Thoracic aorta (tissue), 2 donors: ENCODE measurements at regions not wholly inside any gene's neighbourhood (a gene's known extent, or its start where the extent isn't known, plus 50 kb on each side); places are given as distances from the start of the nearest gene placed in this dataset.
"Not testable (repeated sequence)": the region's sequence is repeated elsewhere in the genome, so short reads cannot be mapped to it uniquely, and the experiment has no call there.

Experiments
- ATAC-seq: fragments of 150-250 bp; one replicate; pipeline ENCODE4 v1.8.0; 2017; ENCODE audit warnings: low read depth; ENCODE audit not compliant: insufficient number of reproducible peaks, low FRiP score
- DNase-seq: peaks from one replicate; pipeline ENCODE4 v3.0.0-alpha.2; 2020; ENCODE audit warnings: low spot score
- H3K27ac ChIP-seq, 2 donors: fragments of 200-600 bp; sonication (generic); 1 replicate in 1 of 2; 2 replicates in 1 of 2; pipeline ENCODE4 v1.5.1; 2016; ENCODE audit warnings: mild to moderate bottlenecking in 2 of 2, moderate library complexity in 2 of 2
- H3K27me3 ChIP-seq: fragments of 200-600 bp; sonication (generic); replicated peaks from 2 replicates; pipeline ENCODE4 v1.6.0; 2016; ENCODE audit warnings: mild to moderate bottlenecking; ENCODE audit not compliant: insufficient read depth
- H3K36me3 ChIP-seq: fragments of 200-600 bp; sonication (generic); one replicate; pipeline ENCODE4 v1.5.1; 2016
- H3K4me1 ChIP-seq, 2 donors: fragments of 200-600 bp; sonication (generic); 1 replicate in 1 of 2; 2 replicates in 1 of 2; pipeline versions ENCODE4 v1.5.1 to v1.6.0; 2016; ENCODE audit warnings: low read depth in 2 of 2, mild to moderate bottlenecking in 1 of 2; ENCODE audit not compliant: control insufficient read depth in 1 of 2
- H3K4me3 ChIP-seq: fragments of 200-600 bp; sonication (generic); 2 replicates; pipeline ENCODE4 v1.5.1; 2016; ENCODE audit warnings: mild to moderate bottlenecking
- H3K9me3 ChIP-seq: fragments of 200-600 bp; sonication (generic); 2 replicates; pipeline ENCODE4 v1.5.1; 2016
- CTCF ChIP-seq: fragments of 200-600 bp; sonication (generic); IDR thresholded peaks from one replicate; pipeline ENCODE4 v1.5.1; 2019; ENCODE audit warnings: antibody characterized with exemption

- no peaks in the 10 kb centered on the region for H3K27me3 ChIP-seq
- H3K4me3 ChIP-seq, result no peak overlapping the region
- H3K27ac ChIP-seq, result no peak overlapping the region
- ATAC-seq (no peak), DNase-seq (no peak)
- H3K9me3 ChIP-seq, result no peaks in the 10 kb centered on the region
- TF ChIP-seq CTCF, result no peak
- H3K36me3 ChIP-seq, result no peaks in the 10 kb centered on the region
- H3K4me1 ChIP-seq, result no peaks in the 10 kb centered on the region
Observed at GRCh38 chr9:97160255-97160654, 121.3 kb upstream of the CTSV start.

DNA sequence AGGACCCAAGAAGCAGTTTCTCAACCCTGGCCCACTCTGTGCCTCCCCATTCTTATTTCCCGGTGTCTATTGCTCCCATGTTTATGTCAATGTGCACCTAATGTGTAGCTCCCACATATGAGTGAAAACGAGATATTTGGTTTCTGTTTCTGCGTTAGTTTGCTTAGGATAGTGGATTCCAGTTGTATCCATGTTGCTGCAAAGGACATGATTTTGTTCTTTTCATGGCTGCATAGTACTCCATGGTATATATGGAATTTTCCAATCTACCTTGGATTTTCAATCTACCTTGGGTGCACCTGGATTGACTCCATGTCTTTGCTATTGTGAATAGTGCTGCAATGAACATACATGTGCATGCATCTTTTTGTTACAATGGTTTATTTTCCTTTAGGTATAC, 119.8 kb upstream of the CTSV start:
- not testable (repeated sequence) for H3K27ac ChIP-seq, H3K4me3 ChIP-seq, H3K36me3 ChIP-seq, ATAC-seq, H3K4me1 ChIP-seq, H3K9me3 ChIP-seq, DNase-seq, H3K27me3 ChIP-seq

- not testable (repeated sequence) for ATAC-seq, H3K27ac ChIP-seq, DNase-seq, H3K36me3 ChIP-seq, H3K9me3 ChIP-seq, H3K4me3 ChIP-seq, H3K27me3 ChIP-seq, H3K4me1 ChIP-seq
Observed at GRCh38 chr9:97155441-97155840, 116.5 kb upstream of the CTSV start.

- DNase-seq, result no peak
- no peaks in the 10 kb centered on the region for H3K9me3 ChIP-seq
- no peak for ATAC-seq
- no peaks in the 10 kb centered on the region for H3K27me3 ChIP-seq
- H3K4me3 ChIP-seq, result no peak overlapping the region
- no peaks in the 10 kb centered on the region for H3K36me3 ChIP-seq
- no peaks in the 10 kb centered on the region for H3K4me1 ChIP-seq
- H3K27ac ChIP-seq, result no peak overlapping the region
- TF ChIP-seq CTCF, result no peak
Observed at GRCh38 chr9:97153967-97154366, 115.0 kb upstream of the CTSV start.

GRCh38 chr9:97153160-97153559, 114.2 kb upstream of the CTSV start:
- H3K27ac ChIP-seq, H3K4me3 ChIP-seq, ATAC-seq, H3K9me3 ChIP-seq, DNase-seq, H3K36me3 ChIP-seq, H3K27me3 ChIP-seq, H3K4me1 ChIP-seq: not testable (repeated sequence)

DNA sequence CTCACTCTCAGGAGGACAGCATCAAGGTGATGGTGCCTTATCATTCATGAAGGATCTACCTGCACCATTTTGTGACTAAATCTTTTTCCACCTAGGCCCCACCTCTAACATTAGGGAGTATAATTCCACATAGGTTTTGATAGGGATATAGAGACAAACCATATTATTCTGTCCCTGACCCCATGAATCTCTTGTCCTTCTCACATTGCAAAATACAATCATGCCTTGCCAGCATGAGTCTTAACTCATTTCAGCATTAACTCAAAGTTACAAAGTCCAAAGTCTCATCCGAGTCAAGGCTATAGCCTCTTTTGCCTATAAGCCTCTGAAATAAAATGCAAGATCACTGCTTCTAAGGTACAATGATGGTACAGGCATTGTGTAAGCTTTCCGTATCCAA, 111.5 kb upstream of the CTSV start:
- H3K4me3 ChIP-seq, DNase-seq, H3K27me3 ChIP-seq, H3K9me3 ChIP-seq, H3K36me3 ChIP-seq, H3K27ac ChIP-seq, ATAC-seq, H3K4me1 ChIP-seq: not testable (repeated sequence)

- H3K9me3 ChIP-seq, H3K4me3 ChIP-seq, H3K36me3 ChIP-seq, ATAC-seq, H3K27me3 ChIP-seq, H3K27ac ChIP-seq, DNase-seq, H3K4me1 ChIP-seq: not testable (repeated sequence)
Observed at GRCh38 chr9:97148428-97148827, 109.5 kb upstream of the CTSV start.

DNA sequence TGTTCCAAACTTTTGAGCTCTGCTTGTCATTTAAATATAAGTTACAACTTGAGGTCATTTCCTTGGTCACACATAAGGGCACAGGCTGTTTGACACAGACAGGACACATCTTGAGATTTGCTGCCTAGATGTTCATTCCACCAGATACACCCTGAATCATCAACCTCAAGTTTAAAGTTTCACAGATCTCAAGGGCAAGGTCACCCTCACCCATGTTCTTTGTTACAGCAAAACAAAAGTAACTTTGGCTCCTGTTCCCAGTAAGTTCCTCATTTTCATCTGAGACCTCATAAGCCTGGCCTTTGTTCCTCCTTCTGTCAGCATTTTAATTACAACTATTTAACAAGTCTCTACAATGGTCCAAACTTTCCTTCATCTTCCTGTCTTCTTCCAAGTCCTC, 106.7 kb upstream of the CTSV start:
- not testable (repeated sequence) for H3K9me3 ChIP-seq, H3K36me3 ChIP-seq, DNase-seq, H3K27me3 ChIP-seq, H3K4me1 ChIP-seq, H3K4me3 ChIP-seq, H3K27ac ChIP-seq, ATAC-seq
